ENCODE measurements at regions not wholly inside any gene's neighbourhood (a gene's known extent, or its start where the extent isn't known, plus 50 kb on each side); places are given as distances from the start of the nearest gene placed in this dataset.

- TF ChIP-seq CTCF (conservative IDR thresholded peaks at IDR 0.05; ENCODE audit: low read depth, low read length) (no peak), EZH2 (IDR thresholded peaks at IDR 0.05; ENCODE audit: borderline replicate concordance, low read depth, low read length, poor library complexity, severe bottlenecking) (no peak)
- Histone ChIP-seq H3K9me3 (ENCODE audit: low read depth, low read length, poor library complexity, severe bottlenecking) (no peaks in the 10 kb centered on the region), H3K4me1 (ENCODE audit: insufficient read depth, low read length, poor library complexity, severe bottlenecking) (peaks cover 22% of the 10 kb centered on the region), H3K36me3 (ENCODE audit: insufficient read depth, low read length, poor library complexity, severe bottlenecking) (no peaks in the 10 kb centered on the region), H3K4me3 (ENCODE audit: low read depth, low read length, poor library complexity, severe bottlenecking) (no peak overlapping the region), H3K27me3 (replicated peaks; ENCODE audit: insufficient read depth, low read depth, low read length, poor library complexity) (no peaks in the 10 kb centered on the region), H3K27ac (ENCODE audit: low read depth, low read length, poor library complexity, severe bottlenecking) (no peak overlapping the region)
- intact Hi-C loops (cut with micrococcal nuclease; ENCODE audit: unreplicated experiment) = loop anchor here (10.0 kb wide), 1 partner anchor 228 kb away; no protein-coding TSS in a partner anchor
- peak; percentile 66 for DNase-seq (ENCODE audit: low spot score)
- CTCF ChIA-PET = interaction anchor here (0.6 kb wide), 1 partner anchor 279 kb away, joined by 3 read pairs; no protein-coding TSS in a partner anchor
- BruUV-seq (replicated peaks) = no TSS peak
- POLR2A ChIA-PET (ENCODE audit: low non-redundant PET) = no interaction called here
These were observed 610.4 kb upstream of the NUDT12 start for GRCh38 chr5:104172976-104173375.

GRCh38 chr5:104171958-104172690 is 609.5 kb upstream of the NUDT12 start:
- intact Hi-C loops (cut with micrococcal nuclease; ENCODE audit: unreplicated experiment) = loop anchor here (10.0 kb wide), 1 partner anchor 227 kb away; no protein-coding TSS in a partner anchor

GRCh38 chr5:104170926-104171325 is 608.3 kb upstream of the NUDT12 start:
- intact Hi-C loops (cut with micrococcal nuclease; ENCODE audit: unreplicated experiment) = loop anchor here (10.0 kb wide), 1 partner anchor 226 kb away; no protein-coding TSS in a partner anchor
- no peak overlapping the region for H3K27ac ChIP-seq (ENCODE audit: low read depth, low read length, poor library complexity, severe bottlenecking)
- BruUV-seq (replicated peaks) = no TSS peak
- ChIA-PET CTCF (no interaction called here), POLR2A (ENCODE audit: low non-redundant PET) (no interaction called here)
- H3K36me3 ChIP-seq (ENCODE audit: insufficient read depth, low read length, poor library complexity, severe bottlenecking) = no peaks in the 10 kb centered on the region
- peaks cover 21% of the 10 kb centered on the region for H3K4me1 ChIP-seq (ENCODE audit: insufficient read depth, low read length, poor library complexity, severe bottlenecking)
- H3K9me3 ChIP-seq (ENCODE audit: low read depth, low read length, poor library complexity, severe bottlenecking) = no peaks in the 10 kb centered on the region
- no peak for TF ChIP-seq CTCF (conservative IDR thresholded peaks at IDR 0.05; ENCODE audit: low read depth, low read length)
- no peak for TF ChIP-seq EZH2 (IDR thresholded peaks at IDR 0.05; ENCODE audit: borderline replicate concordance, low read depth, low read length, poor library complexity, severe bottlenecking)
- DNase-seq (ENCODE audit: low spot score) = no peak
- H3K27me3 ChIP-seq (replicated peaks; ENCODE audit: insufficient read depth, low read depth, low read length, poor library complexity) = no peaks in the 10 kb centered on the region
- no peak overlapping the region for H3K4me3 ChIP-seq (ENCODE audit: low read depth, low read length, poor library complexity, severe bottlenecking)

More at GRCh38 chr5:104171958-104172690, 609.5 kb upstream of the NUDT12 start:
- H3K27me3 ChIP-seq (replicated peaks; ENCODE audit: insufficient read depth, low read depth, low read length, poor library complexity) = no peaks in the 10 kb centered on the region
- no peaks in the 10 kb centered on the region for H3K9me3 ChIP-seq (ENCODE audit: low read depth, low read length, poor library complexity, severe bottlenecking)
- no TSS peak for BruUV-seq (replicated peaks)
- CTCF ChIA-PET = no interaction called here
- POLR2A ChIA-PET (ENCODE audit: low non-redundant PET) = interaction anchor here (0.6 kb wide), 1 partner anchor 166 kb away, joined by 3 read pairs; no protein-coding TSS in a partner anchor
- no peak overlapping the region for H3K27ac ChIP-seq (ENCODE audit: low read depth, low read length, poor library complexity, severe bottlenecking)
- TF ChIP-seq CTCF (conservative IDR thresholded peaks at IDR 0.05; ENCODE audit: low read depth, low read length) = no peak
- TF ChIP-seq EZH2 (IDR thresholded peaks at IDR 0.05; ENCODE audit: borderline replicate concordance, low read depth, low read length, poor library complexity, severe bottlenecking) = no peak
- H3K4me1 ChIP-seq (ENCODE audit: insufficient read depth, low read length, poor library complexity, severe bottlenecking) = peaks cover 22% of the 10 kb centered on the region
- no peak overlapping the region for H3K4me3 ChIP-seq (ENCODE audit: low read depth, low read length, poor library complexity, severe bottlenecking)
- DNase-seq (ENCODE audit: low spot score) = peak; percentile 85
- H3K36me3 ChIP-seq (ENCODE audit: insufficient read depth, low read length, poor library complexity, severe bottlenecking) = no peaks in the 10 kb centered on the region

All from A673 (cell line).